ENCODE measurements at regions not wholly inside any gene's neighbourhood (a gene's known extent, or its start where the extent isn't known, plus 50 kb on each side); places are given as distances from the start of the nearest gene placed in this dataset.

GRCh38 chr7:32428546-32428945, 61.6 kb downstream of the LSM5 start:
- Histone ChIP-seq H3K27me3 (ENCODE audit: control insufficient read depth, insufficient read depth, low read length) (no peaks in the 10 kb centered on the region), H3K4me3 (ENCODE audit: low read length in 3 of 3) (no peak overlapping the region), H3K9ac (ENCODE audit: low read length in 3 of 3) (no peak overlapping the region), H3K36me3 (ENCODE audit: control insufficient read depth in 2 of 3, insufficient read depth in 3 of 3, low read length in 3 of 3) (no peaks in the 10 kb centered on the region), H3K9me3 (ENCODE audit: control insufficient read depth in 2 of 3, insufficient read depth in 1 of 3, low read length in 3 of 3) (no peaks in the 10 kb centered on the region), H3K27ac (ENCODE audit: low read depth in 2 of 2, low read length in 2 of 2) (no peak overlapping the region), H3K4me1 (ENCODE audit: control insufficient read depth in 2 of 3, insufficient read depth in 2 of 3, low read depth in 1 of 3, low read length in 3 of 3) (no peaks in the 10 kb centered on the region)
- no peak for TF ChIP-seq CTCF (IDR thresholded peaks at IDR 0.05; ENCODE audit: borderline replicate concordance, extremely low read depth, insufficient read depth)
- intact Hi-C loops (cut with DNase I), result no loop called here
- no peak for DNase-seq
- FAIRE-seq, result no peak

GRCh38 chr7:32427769-32428291, 62.4 kb downstream of the LSM5 start:
- no peak overlapping the region for H3K9ac ChIP-seq (ENCODE audit: low read length in 3 of 3)
- no peaks in the 10 kb centered on the region for H3K4me1 ChIP-seq (ENCODE audit: control insufficient read depth in 2 of 3, insufficient read depth in 2 of 3, low read depth in 1 of 3, low read length in 3 of 3)
- no peaks in the 10 kb centered on the region for H3K27me3 ChIP-seq (ENCODE audit: control insufficient read depth, insufficient read depth, low read length)
- intact Hi-C loops (cut with DNase I), result no loop called here
- H3K27ac ChIP-seq (ENCODE audit: low read depth in 2 of 2, low read length in 2 of 2), result no peak overlapping the region
- no peaks in the 10 kb centered on the region for H3K9me3 ChIP-seq (ENCODE audit: control insufficient read depth in 2 of 3, insufficient read depth in 1 of 3, low read length in 3 of 3)
- peak; percentile 38 for TF ChIP-seq CTCF (IDR thresholded peaks at IDR 0.05; ENCODE audit: borderline replicate concordance, extremely low read depth, insufficient read depth)
- DNase-seq (peak; percentile 75 to 93 (median 88)), FAIRE-seq (no peak)
- no peaks in the 10 kb centered on the region for H3K36me3 ChIP-seq (ENCODE audit: control insufficient read depth in 2 of 3, insufficient read depth in 3 of 3, low read length in 3 of 3)
- no peak overlapping the region for H3K4me3 ChIP-seq (ENCODE audit: low read length in 3 of 3)

- intact Hi-C loops (cut with DNase I), result no loop called here
- no peaks in the 10 kb centered on the region for H3K27me3 ChIP-seq (ENCODE audit: control insufficient read depth, insufficient read depth, low read length)
- DNase-seq, result no peak
- H3K9ac ChIP-seq (ENCODE audit: low read length in 3 of 3), result no peak overlapping the region
- no peak overlapping the region for H3K27ac ChIP-seq (ENCODE audit: low read depth in 2 of 2, low read length in 2 of 2)
- TF ChIP-seq CTCF (IDR thresholded peaks at IDR 0.05; ENCODE audit: borderline replicate concordance, extremely low read depth, insufficient read depth), result no peak
- H3K4me3 ChIP-seq (ENCODE audit: low read length in 3 of 3), result no peak overlapping the region
- no peak for FAIRE-seq
- no peaks in the 10 kb centered on the region for H3K36me3 ChIP-seq (ENCODE audit: control insufficient read depth in 2 of 3, insufficient read depth in 3 of 3, low read length in 3 of 3)
- no peaks in the 10 kb centered on the region for H3K4me1 ChIP-seq (ENCODE audit: control insufficient read depth in 2 of 3, insufficient read depth in 2 of 3, low read depth in 1 of 3, low read length in 3 of 3)
- H3K9me3 ChIP-seq (ENCODE audit: control insufficient read depth in 2 of 3, insufficient read depth in 1 of 3, low read length in 3 of 3), result no peaks in the 10 kb centered on the region
Observed at GRCh38 chr7:32416846-32417245, 73.3 kb downstream of the LSM5 start.

GRCh38 chr7:32415936-32416335, 74.2 kb downstream of the LSM5 start:
- TF ChIP-seq CTCF (IDR thresholded peaks at IDR 0.05; ENCODE audit: borderline replicate concordance, extremely low read depth, insufficient read depth), result no peak
- Histone ChIP-seq H3K27me3 (ENCODE audit: control insufficient read depth, insufficient read depth, low read length) (no peaks in the 10 kb centered on the region), H3K36me3 (ENCODE audit: control insufficient read depth in 2 of 3, insufficient read depth in 3 of 3, low read length in 3 of 3) (no peaks in the 10 kb centered on the region), H3K4me1 (ENCODE audit: control insufficient read depth in 2 of 3, insufficient read depth in 2 of 3, low read depth in 1 of 3, low read length in 3 of 3) (no peaks in the 10 kb centered on the region), H3K9ac (ENCODE audit: low read length in 3 of 3) (no peak overlapping the region), H3K9me3 (ENCODE audit: control insufficient read depth in 2 of 3, insufficient read depth in 1 of 3, low read length in 3 of 3) (no peaks in the 10 kb centered on the region), H3K27ac (ENCODE audit: low read depth in 2 of 2, low read length in 2 of 2) (no peak overlapping the region), H3K4me3 (ENCODE audit: low read length in 3 of 3) (no peak overlapping the region)
- DNase-seq (no peak), FAIRE-seq (no peak)
- intact Hi-C loops (cut with DNase I), result no loop called here
